ENCODE measurements at regions not wholly inside any gene's neighbourhood (a gene's known extent, or its start where the extent isn't known, plus 50 kb on each side); places are given as distances from the start of the nearest gene placed in this dataset.

DNA sequence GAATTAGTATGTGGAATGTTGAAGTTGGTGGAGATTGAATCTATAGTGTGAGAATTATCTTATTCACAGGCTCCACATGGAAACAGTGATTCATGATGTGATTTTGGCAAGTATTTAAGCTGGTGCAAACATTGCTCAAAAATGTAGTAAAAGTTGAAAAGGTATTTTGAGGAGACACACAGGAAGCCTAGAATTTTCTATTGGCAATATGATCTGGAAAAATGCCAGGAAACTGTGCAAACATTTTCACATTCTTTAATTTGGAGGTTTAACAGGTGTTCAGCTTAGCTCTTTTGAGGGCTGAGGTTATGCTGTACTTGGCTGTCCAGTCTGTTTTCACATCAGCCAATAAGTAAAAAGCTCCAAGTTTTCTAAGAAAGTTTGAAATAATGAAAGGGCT, 327.3 kb downstream of the RWDD3 start:
- intact Hi-C loops (cut with micrococcal nuclease), result no loop called here
- no peak overlapping the region for H2AFZ ChIP-seq (ENCODE audit: low read depth, low read length)
- no peaks in the 10 kb centered on the region for H3K9me3 ChIP-seq (replicated peaks; ENCODE audit: control insufficient read depth, insufficient read depth, low read depth, low read length)
- H3K27me3 ChIP-seq (ENCODE audit: control insufficient read depth in 2 of 2, insufficient read depth in 2 of 2, low read length in 2 of 2), result no peaks in the 10 kb centered on the region
- H3K4me2 ChIP-seq (ENCODE audit: insufficient read depth, low read length), result no peak overlapping the region
- POLR2A ChIA-PET, result no interaction called here
- CTCF ChIA-PET (ENCODE audit: low intra/inter-chr PET ratio), result no interaction called here
- DNase-seq (ENCODE audit: extremely low read depth in 1 of 4, low spot score in 3 of 4), result no peak
- H3K9me1 ChIP-seq (ENCODE audit: control insufficient read depth, insufficient read depth, low read length), result no peaks in the 10 kb centered on the region
- H3K4me1 ChIP-seq (replicated peaks in 1 of 2; ENCODE audit: control insufficient read depth in 2 of 2, insufficient read depth in 2 of 2, low read length in 2 of 2), result no peaks in the 10 kb centered on the region
- TF ChIP-seq BCL6 (CRISPR knock-in tag; IDR thresholded peaks at IDR 0.05) (no peak), SRF (CRISPR knock-in tag; IDR thresholded peaks at IDR 0.05) (no peak), VEZF1 (CRISPR knock-in tag; IDR thresholded peaks at IDR 0.05) (no peak), NR2C2 (CRISPR knock-in tag; IDR thresholded peaks at IDR 0.05) (no peak), NR2C2 (tag; IDR thresholded peaks at IDR 0.05) (no peak), ZNF316 (IDR thresholded peaks at IDR 0.05) (no peak), CBFA2T3 (IDR thresholded peaks at IDR 0.05) (no peak), ZNF212 (CRISPR knock-in tag; IDR thresholded peaks at IDR 0.05) (no peak), RBM17 (IDR thresholded peaks at IDR 0.05; ENCODE audit: borderline replicate concordance, low read depth, low read length) (no peak), STAG1 (CRISPR knock-in tag; IDR thresholded peaks at IDR 0.05; ENCODE audit: borderline replicate concordance) (no peak), JUNB (CRISPR knock-in tag; conservative IDR thresholded peaks at IDR 0.05) (no peak), HEY1 (CRISPR knock-in tag; IDR thresholded peaks at IDR 0.05; ENCODE audit: borderline replicate concordance) (no peak), ZNF408 (CRISPR knock-in tag; IDR thresholded peaks at IDR 0.05; ENCODE audit: low read depth) (no peak), ZNF347 (CRISPR knock-in tag; IDR thresholded peaks at IDR 0.05; ENCODE audit: low read depth) (no peak), SOX6 (IDR thresholded peaks at IDR 0.05) (no peak), NFIC (IDR thresholded peaks at IDR 0.05) (no peak), PHF20 (IDR thresholded peaks at IDR 0.05; ENCODE audit: partially characterized antibody) (no peak)
- TF ChIP-seq, protein P1, sequence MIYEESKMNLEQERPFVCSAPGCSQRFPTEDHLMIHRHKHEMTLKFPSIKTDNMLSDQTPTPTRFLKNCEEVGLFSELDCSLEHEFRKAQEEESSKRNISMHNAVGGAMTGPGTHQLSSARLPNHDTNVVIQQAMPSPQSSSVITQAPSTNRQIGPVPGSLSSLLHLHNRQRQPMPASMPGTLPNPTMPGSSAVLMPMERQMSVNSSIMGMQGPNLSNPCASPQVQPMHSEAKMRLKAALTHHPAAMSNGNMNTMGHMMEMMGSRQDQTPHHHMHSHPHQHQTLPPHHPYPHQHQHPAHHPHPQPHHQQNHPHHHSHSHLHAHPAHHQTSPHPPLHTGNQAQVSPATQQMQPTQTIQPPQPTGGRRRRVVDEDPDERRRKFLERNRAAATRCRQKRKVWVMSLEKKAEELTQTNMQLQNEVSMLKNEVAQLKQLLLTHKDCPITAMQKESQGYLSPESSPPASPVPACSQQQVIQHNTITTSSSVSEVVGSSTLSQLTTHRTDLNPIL (CRISPR knock-in tag; IDR thresholded peaks at IDR 0.05), result no peak
- TF ChIP-seq, protein P2, sequence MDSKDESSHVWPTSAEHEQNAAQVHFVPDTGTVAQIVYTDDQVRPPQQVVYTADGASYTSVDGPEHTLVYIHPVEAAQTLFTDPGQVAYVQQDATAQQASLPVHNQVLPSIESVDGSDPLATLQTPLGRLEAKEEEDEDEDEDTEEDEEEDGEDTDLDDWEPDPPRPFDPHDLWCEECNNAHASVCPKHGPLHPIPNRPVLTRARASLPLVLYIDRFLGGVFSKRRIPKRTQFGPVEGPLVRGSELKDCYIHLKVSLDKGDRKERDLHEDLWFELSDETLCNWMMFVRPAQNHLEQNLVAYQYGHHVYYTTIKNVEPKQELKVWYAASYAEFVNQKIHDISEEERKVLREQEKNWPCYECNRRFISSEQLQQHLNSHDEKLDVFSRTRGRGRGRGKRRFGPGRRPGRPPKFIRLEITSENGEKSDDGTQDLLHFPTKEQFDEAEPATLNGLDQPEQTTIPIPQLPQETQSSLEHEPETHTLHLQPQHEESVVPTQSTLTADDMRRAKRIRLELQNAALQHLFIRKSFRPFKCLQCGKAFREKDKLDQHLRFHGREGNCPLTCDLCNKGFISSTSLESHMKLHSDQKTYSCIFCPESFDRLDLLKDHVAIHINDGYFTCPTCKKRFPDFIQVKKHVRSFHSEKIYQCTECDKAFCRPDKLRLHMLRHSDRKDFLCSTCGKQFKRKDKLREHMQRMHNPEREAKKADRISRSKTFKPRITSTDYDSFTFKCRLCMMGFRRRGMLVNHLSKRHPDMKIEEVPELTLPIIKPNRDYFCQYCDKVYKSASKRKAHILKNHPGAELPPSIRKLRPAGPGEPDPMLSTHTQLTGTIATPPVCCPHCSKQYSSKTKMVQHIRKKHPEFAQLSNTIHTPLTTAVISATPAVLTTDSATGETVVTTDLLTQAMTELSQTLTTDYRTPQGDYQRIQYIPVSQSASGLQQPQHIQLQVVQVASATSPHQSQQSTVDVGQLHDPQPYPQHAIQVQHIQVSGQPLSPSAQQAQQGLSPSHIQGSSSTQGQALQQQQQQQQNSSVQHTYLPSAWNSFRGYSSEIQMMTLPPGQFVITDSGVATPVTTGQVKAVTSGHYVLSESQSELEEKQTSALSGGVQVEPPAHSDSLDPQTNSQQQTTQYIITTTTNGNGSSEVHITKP (IDR thresholded peaks at IDR 0.05; ENCODE audit: partially characterized antibody), result no peak
- no peak overlapping the region for H3K27ac ChIP-seq (ENCODE audit: extremely low read depth, low read depth, low read length)
- H3K9ac ChIP-seq (ENCODE audit: insufficient read depth in 1 of 2, low read depth in 2 of 2, low read length in 2 of 2), result no peak overlapping the region
- H3K36me3 ChIP-seq (ENCODE audit: control insufficient read depth, insufficient read depth, low read length), result no peaks in the 10 kb centered on the region
- FAIRE-seq, result no peak
- H4K20me1 ChIP-seq (replicated peaks; ENCODE audit: control insufficient read depth, insufficient read depth, low read length), result no peaks in the 10 kb centered on the region
- H3K4me3 ChIP-seq, result no peak overlapping the region
- ATAC-seq, result no peak
- no TSS peak for BruUV-seq (replicated peaks)
- in situ Hi-C loops (cut with MboI), result no loop called here
- H3K79me2 ChIP-seq (ENCODE audit: control insufficient read depth, insufficient read depth, low read length), result no peaks in the 10 kb centered on the region
